Cardiac muscle cell (in vitro differentiated cells and primary cell): ENCODE measurements at regions not wholly inside any gene's neighbourhood (a gene's known extent, or its start where the extent isn't known, plus 50 kb on each side); places are given as distances from the start of the nearest gene placed in this dataset.

ENCODE experiments used
- DNase-seq, 2 donors: peaks; one replicate each; pipeline versions ENCODE4 v3.0.0 to v3.0.0-alpha.2; 2010 to 2017; ENCODE audit warnings: low read depth in 1 of 2, low spot score in 1 of 2
- H3K27ac ChIP-seq: fragments of 200-600 bp; sonication (generic); 2 replicates; pipeline ENCODE4 v1.5.1; 2016
- H3K27me3 ChIP-seq: fragments of 200-600 bp; sonication (generic); 2 replicates; pipeline ENCODE4 v1.6.0; 2016; ENCODE audit warnings: control low read depth
- H3K36me3 ChIP-seq: fragments of 200-600 bp; sonication (generic); 2 replicates; pipeline ENCODE4 v1.5.1; 2016; ENCODE audit warnings: control low read depth
- H3K4me1 ChIP-seq: fragments of 200-600 bp; sonication (generic); 2 replicates; pipeline ENCODE4 v1.8.1; 2017; ENCODE audit warnings: low read depth, mild to moderate bottlenecking, mixed run types
- H3K4me3 ChIP-seq: fragments of 200-600 bp; sonication (generic); 2 replicates; pipeline ENCODE4 v1.5.1; 2016; ENCODE audit warnings: mild to moderate bottlenecking
- H3K9me3 ChIP-seq: fragments of 200-600 bp; sonication (generic); 2 replicates; pipeline ENCODE4 v1.5.1; 2017; ENCODE audit warnings: low read depth, mild to moderate bottlenecking, control low read depth
- CTCF ChIP-seq: IDR thresholded peaks from 2 replicates; pipeline ENCODE4 v1.5.1; 2012; ENCODE audit warnings: low read depth, mild to moderate bottlenecking, low read length

DNA sequence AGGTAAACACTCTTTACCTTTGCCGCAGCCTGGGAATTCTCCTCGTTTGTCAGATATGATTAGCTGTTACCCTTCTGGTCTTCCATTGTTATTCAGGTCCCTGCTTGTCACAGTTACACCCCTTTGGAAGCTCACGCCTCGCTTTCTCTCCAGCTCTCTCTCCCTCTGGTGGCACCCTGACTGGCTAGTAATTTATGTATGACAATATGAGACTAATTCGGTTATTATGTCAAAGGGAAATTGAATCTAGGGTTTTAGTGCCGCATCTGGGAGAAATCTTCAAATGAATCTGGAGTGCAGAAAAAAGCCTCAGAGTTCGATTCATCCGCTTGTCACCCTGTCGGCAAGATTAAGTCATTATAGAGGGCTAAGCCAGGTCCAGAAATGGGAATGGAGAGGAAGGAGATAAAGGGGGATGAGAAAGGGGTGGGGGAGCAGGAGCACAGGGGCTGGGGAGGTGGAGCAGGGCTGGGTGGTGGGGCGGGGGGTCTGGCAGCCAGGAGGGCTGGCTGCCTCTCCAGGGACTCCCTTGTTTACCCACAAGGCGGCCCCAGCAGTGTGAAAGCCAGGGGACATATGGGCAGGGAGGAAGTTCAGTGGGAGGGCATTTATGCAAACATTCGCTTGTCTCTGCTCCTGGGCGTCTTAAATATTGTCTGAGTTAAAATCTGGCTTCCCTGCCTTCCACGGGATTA is 179.0 kb upstream of the NECTIN1 start:
- H3K27ac ChIP-seq = no peak overlapping the region
- H3K9me3 ChIP-seq = no peaks in the 10 kb centered on the region
- no peaks in the 10 kb centered on the region for H3K27me3 ChIP-seq
- H3K36me3 ChIP-seq = no peaks in the 10 kb centered on the region
- DNase-seq = no peak
- peaks cover 37% of the 10 kb centered on the region for H3K4me1 ChIP-seq
- TF ChIP-seq CTCF = no peak
- H3K4me3 ChIP-seq = no peak overlapping the region

- no peak for TF ChIP-seq CTCF
- no peak for DNase-seq
- Histone ChIP-seq H3K4me3 (no peak overlapping the region), H3K4me1 (peaks cover 41% of the 10 kb centered on the region), H3K9me3 (no peaks in the 10 kb centered on the region), H3K27me3 (no peaks in the 10 kb centered on the region), H3K36me3 (no peaks in the 10 kb centered on the region), H3K27ac (no peak overlapping the region)
Observed at GRCh38 chr11:119907122-119907851, 178.3 kb upstream of the NECTIN1 start.

DNA sequence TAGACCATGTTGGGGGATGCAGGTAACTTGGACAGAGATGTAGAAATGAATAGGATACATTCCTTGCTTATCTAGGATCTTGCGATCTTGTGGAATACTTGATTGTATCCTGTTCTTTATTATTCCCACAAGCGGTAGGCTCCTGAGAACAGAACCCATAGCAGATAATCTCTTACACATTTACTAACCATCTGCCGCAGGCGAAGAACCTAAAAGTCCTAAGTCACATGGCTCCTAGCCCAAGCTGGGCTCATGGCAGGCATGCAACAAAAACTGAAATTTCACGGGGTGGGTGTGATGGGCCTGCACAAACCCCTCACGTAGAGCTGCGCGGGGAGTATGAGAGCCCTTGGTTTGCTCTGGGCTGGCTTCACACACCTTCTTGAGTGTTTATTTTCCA is 177.4 kb upstream of the NECTIN1 start:
- Histone ChIP-seq H3K27ac (no peak overlapping the region), H3K9me3 (no peaks in the 10 kb centered on the region), H3K4me1 (peaks cover 48% of the 10 kb centered on the region), H3K27me3 (no peaks in the 10 kb centered on the region), H3K4me3 (no peak overlapping the region), H3K36me3 (no peaks in the 10 kb centered on the region)
- DNase-seq = no peak
- no peak for TF ChIP-seq CTCF

GRCh38 chr11:119905162-119905561 is 176.2 kb upstream of the NECTIN1 start:
- Histone ChIP-seq H3K9me3 (no peaks in the 10 kb centered on the region), H3K36me3 (no peaks in the 10 kb centered on the region), H3K4me1 (peaks cover 49% of the 10 kb centered on the region), H3K4me3 (no peak overlapping the region), H3K27ac (no peak overlapping the region), H3K27me3 (no peaks in the 10 kb centered on the region)
- TF ChIP-seq CTCF = no peak
- DNase-seq = no peak

GRCh38 chr11:119904531-119905035 is 175.6 kb upstream of the NECTIN1 start:
- H3K27ac ChIP-seq = no peak overlapping the region
- peaks cover 49% of the 10 kb centered on the region for H3K4me1 ChIP-seq
- no peak for TF ChIP-seq CTCF
- DNase-seq = no peak
- H3K27me3 ChIP-seq = no peaks in the 10 kb centered on the region
- H3K4me3 ChIP-seq = no peak overlapping the region
- no peaks in the 10 kb centered on the region for H3K9me3 ChIP-seq
- no peaks in the 10 kb centered on the region for H3K36me3 ChIP-seq
